Fibroblast of lung (primary cell): ENCODE measurements at regions not wholly inside any gene's neighbourhood (a gene's known extent, or its start where the extent isn't known, plus 50 kb on each side); places are given as distances from the start of the nearest gene placed in this dataset.

Experiments
- EZH2 ChIP-seq: IDR thresholded peaks from 2 replicates; pipeline ENCODE4 v1.5.1; 2012; ENCODE audit warnings: low read length, control low read depth, mild to moderate bottlenecking; ENCODE audit errors: missing control alignments
- TF ChIP-seq, protein P1 (sequence below), 2 donors: IDR thresholded peaks in 1 of 2; conservative IDR thresholded peaks in 1 of 2; 1 replicate in 1 of 2; 2 replicates in 1 of 2; pipeline ENCODE4 v1.5.1; 2011 to 2012; ENCODE audit warnings: low read length in 2 of 2, control low read depth in 1 of 2, inconsistent platforms in 1 of 2, low read depth in 1 of 2, mild to moderate bottlenecking in 1 of 2

DNA sequence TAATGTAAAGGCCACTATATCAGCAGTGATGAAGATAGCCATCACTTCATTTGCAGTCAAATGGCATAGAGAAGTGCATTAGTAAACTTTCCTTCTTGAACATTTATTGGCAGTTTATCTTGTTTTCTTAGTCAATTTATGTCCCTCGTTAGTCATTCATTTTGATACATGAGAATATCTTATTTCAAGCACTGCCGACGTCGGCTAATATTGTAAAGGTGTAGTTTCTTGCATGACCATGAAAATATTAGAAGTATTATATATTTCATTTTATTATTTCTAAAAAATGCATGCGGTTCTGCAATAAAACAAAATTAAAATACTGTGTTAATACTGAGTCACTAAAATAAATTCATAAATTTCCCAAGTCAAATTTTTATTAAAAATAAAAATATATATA lies 751.6 kb upstream of the ROBO1 start:
- TF ChIP-seq, protein P1, sequence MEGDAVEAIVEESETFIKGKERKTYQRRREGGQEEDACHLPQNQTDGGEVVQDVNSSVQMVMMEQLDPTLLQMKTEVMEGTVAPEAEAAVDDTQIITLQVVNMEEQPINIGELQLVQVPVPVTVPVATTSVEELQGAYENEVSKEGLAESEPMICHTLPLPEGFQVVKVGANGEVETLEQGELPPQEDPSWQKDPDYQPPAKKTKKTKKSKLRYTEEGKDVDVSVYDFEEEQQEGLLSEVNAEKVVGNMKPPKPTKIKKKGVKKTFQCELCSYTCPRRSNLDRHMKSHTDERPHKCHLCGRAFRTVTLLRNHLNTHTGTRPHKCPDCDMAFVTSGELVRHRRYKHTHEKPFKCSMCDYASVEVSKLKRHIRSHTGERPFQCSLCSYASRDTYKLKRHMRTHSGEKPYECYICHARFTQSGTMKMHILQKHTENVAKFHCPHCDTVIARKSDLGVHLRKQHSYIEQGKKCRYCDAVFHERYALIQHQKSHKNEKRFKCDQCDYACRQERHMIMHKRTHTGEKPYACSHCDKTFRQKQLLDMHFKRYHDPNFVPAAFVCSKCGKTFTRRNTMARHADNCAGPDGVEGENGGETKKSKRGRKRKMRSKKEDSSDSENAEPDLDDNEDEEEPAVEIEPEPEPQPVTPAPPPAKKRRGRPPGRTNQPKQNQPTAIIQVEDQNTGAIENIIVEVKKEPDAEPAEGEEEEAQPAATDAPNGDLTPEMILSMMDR (conservative IDR thresholded peaks at IDR 0.05 in 1 of 2, IDR thresholded peaks at IDR 0.05 in 1 of 2; ENCODE audit: low read depth in 1 of 2, low read length in 2 of 2), result no peak
- TF ChIP-seq EZH2, result no peak
